Gastroesophageal sphincter (tissue), 4 donors: ENCODE measurements at regions not wholly inside any gene's neighbourhood (a gene's known extent, or its start where the extent isn't known, plus 50 kb on each side); places are given as distances from the start of the nearest gene placed in this dataset.

Experiments
- ATAC-seq: fragments of 150-250 bp; one replicate; pipeline ENCODE4 v1.9.1; 2016; ENCODE audit warnings: mild to moderate bottlenecking, moderate library complexity
- H3K27ac ChIP-seq, 4 donors: fragments of 200-600 bp; sonication (generic) in 3 of 4; 1 replicate in 3 of 4; 2 replicates in 1 of 4; pipeline ENCODE4 v1.5.1; 2016 to 2019
- H3K27me3 ChIP-seq: fragments of 200-600 bp; sonication (generic); one replicate; pipeline ENCODE4 v1.5.1; 2019
- H3K36me3 ChIP-seq, 2 donors: fragments of 200-600 bp; sonication (generic); one replicate each; pipeline ENCODE4 v1.5.1; 2019; ENCODE audit warnings: control low read depth in 1 of 2
- H3K4me1 ChIP-seq, 3 donors: fragments of 200-600 bp; sonication (generic); 1 replicate in 2 of 3; 2 replicates in 1 of 3; pipeline ENCODE4 v1.5.1; 2016 to 2019; ENCODE audit warnings: control low read depth in 2 of 3
- H3K4me3 ChIP-seq, 2 donors: fragments of 200-600 bp; sonication (generic); one replicate each; pipeline ENCODE4 v1.5.1; 2019; ENCODE audit warnings: mild to moderate bottlenecking in 1 of 2, moderate library complexity in 1 of 2
- H3K9me3 ChIP-seq, 3 donors: fragments of 200-600 bp; sonication (generic); one replicate each; pipeline ENCODE4 v1.5.1; 2017 to 2019; ENCODE audit warnings: control low read depth in 2 of 3
- EP300 ChIP-seq: sonication (generic); formaldehyde crosslinking; IDR thresholded peaks from one replicate; pipeline ENCODE4 v1.6.1; 2017; ENCODE audit warnings: antibody characterized with exemption, mild to moderate bottlenecking
- POLR2A ChIP-seq, 2 donors: fragments of 450-650 bp; IDR thresholded peaks; one replicate each; pipeline ENCODE4 v1.6.1; 2017; ENCODE audit warnings: antibody characterized with exemption in 2 of 2, mild to moderate bottlenecking in 2 of 2, moderate library complexity in 1 of 2
- POLR2AphosphoS5 ChIP-seq: sonication (generic); formaldehyde crosslinking; IDR thresholded peaks from one replicate; pipeline ENCODE4 v1.6.1; 2017; ENCODE audit warnings: antibody characterized with exemption
- WGBS, 2 donors: methylation state at CpG; one replicate each; pipeline ENCODE4 v1.1.5; 2018; ENCODE audit warnings: low coverage in 1 of 2; 5-methylcytosine and 5-hydroxymethylcytosine counted together
- TF ChIP-seq, protein P1 (sequence below), 4 experiments: fragments of 200-600 bp in 2 of 4; fragments of 450-650 bp in 2 of 4; sonication (generic) in 1 of 4; IDR thresholded peaks; one replicate each; pipeline ENCODE4 v1.5.1; 2017 to 2019; ENCODE audit warnings: antibody characterized with exemption in 4 of 4, mild to moderate bottlenecking in 2 of 4, moderate library complexity in 2 of 4

DNA sequence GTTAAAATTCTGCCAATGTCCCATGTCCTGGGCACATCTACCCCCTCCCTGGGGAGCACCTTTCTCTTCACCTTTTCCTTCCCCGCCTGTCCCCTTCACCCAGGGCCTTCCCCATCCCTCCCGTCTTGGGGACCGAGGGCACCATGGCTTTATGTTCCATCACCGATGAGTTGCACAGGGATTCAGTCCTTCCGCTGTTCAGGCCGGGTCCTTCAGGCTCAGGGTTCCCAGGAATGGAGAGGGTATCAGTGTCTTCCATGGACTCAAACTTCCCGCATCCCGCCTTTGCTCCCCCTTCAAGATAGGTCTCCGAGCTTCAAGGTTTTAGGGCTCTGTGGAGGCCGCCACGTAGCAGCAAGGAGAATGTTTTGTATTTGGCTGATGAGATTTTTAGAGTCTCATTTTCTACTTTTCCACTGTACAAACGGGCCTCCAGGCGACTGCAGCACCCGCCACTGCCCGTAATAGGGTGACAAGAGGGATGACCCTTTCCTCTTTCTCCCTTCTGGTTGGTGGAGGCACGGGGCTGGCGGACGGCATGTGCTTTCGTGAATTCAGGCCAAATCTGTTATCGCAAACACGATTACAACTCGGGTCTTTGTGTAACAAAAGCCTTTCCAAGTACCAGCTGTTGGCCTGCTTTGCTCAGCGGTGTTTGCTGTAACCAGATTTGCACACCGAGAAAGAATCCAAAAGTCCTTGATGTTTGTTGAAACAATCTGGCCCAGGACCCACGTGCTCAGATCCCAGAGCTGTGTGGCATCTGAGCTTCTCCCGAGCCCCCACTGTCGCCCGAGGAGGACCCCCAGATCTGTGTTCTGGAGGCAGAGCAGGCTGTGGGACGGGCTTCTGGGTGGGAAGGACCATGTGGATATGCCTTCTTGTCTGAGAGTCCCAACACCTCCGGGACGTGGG is 236.3 kb downstream of the SEC14L1 start:
- H3K4me3 ChIP-seq, result peak overlapping the region in 1 of 2 donors; percentile 95
- TF ChIP-seq POLR2AphosphoS5 (peak; percentile 89), EP300 (no peak), POLR2A (IDR thresholded peaks at IDR 0.05) (peak in 1 of 2 donors; percentile 8)
- TF ChIP-seq, protein P1, sequence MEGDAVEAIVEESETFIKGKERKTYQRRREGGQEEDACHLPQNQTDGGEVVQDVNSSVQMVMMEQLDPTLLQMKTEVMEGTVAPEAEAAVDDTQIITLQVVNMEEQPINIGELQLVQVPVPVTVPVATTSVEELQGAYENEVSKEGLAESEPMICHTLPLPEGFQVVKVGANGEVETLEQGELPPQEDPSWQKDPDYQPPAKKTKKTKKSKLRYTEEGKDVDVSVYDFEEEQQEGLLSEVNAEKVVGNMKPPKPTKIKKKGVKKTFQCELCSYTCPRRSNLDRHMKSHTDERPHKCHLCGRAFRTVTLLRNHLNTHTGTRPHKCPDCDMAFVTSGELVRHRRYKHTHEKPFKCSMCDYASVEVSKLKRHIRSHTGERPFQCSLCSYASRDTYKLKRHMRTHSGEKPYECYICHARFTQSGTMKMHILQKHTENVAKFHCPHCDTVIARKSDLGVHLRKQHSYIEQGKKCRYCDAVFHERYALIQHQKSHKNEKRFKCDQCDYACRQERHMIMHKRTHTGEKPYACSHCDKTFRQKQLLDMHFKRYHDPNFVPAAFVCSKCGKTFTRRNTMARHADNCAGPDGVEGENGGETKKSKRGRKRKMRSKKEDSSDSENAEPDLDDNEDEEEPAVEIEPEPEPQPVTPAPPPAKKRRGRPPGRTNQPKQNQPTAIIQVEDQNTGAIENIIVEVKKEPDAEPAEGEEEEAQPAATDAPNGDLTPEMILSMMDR (IDR thresholded peaks at IDR 0.05), result no peak
- H3K9me3 ChIP-seq, result no peaks in the 10 kb centered on the region
- H3K36me3 ChIP-seq, result no peaks in the 10 kb centered on the region
- peaks cover 9 to 89% (median 75%) of the 10 kb centered on the region in 3 donors for H3K4me1 ChIP-seq
- ATAC-seq, result no peak
- H3K27me3 ChIP-seq, result no peaks in the 10 kb centered on the region
- H3K27ac ChIP-seq, result peak overlapping the region; percentile 91 to 99 (median 96)
- WGBS, 2 donors, result 30% methylated on average over 22 of the region's 31 CpGs; no CpG with 5 or more reads in 1 of the 2 donors

DNA sequence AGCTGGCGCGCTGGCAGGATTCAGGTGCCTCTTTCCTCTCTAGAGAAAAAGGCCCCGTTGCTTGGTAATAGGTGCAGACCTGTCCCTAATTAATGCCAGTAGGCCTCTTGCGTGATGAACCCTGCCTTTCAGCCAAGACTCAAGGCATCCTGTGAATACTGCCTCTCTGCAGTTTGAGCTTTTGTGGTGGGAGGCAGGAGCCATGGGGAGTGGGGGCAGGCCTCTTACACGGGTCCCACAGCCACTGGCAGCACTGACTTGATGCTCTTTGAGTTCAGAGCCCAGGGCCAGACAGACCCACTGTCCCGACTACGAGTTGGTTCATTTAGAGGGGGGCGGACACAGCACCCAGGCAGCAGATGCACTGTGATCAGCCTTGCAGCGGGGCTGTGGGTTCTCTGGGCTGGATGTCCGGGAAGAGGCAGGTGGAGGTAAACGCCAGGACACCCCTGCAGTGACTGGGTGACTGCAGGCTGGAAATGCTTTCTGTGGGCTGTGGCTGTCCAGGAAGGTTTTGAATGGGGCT is 237.0 kb downstream of the SEC14L1 start:
- no peak for ATAC-seq
- Histone ChIP-seq H3K27me3 (no peaks in the 10 kb centered on the region), H3K9me3 (no peaks in the 10 kb centered on the region), H3K27ac (peak overlapping the region; percentile 91 to 99 (median 96)), H3K4me1 (peaks cover 11 to 89% (median 76%) of the 10 kb centered on the region in 3 donors), H3K36me3 (no peaks in the 10 kb centered on the region), H3K4me3 (peak overlapping the region in 1 of 2 donors; percentile 2)
- 20% methylated on average over 1 of the region's 11 CpGs for WGBS, 2 donors
- TF ChIP-seq POLR2AphosphoS5, result no peak
- no peak for TF ChIP-seq POLR2A (IDR thresholded peaks at IDR 0.05)
- no peak for TF ChIP-seq EP300
- TF ChIP-seq, protein P1 (IDR thresholded peaks at IDR 0.05), result no peak

DNA sequence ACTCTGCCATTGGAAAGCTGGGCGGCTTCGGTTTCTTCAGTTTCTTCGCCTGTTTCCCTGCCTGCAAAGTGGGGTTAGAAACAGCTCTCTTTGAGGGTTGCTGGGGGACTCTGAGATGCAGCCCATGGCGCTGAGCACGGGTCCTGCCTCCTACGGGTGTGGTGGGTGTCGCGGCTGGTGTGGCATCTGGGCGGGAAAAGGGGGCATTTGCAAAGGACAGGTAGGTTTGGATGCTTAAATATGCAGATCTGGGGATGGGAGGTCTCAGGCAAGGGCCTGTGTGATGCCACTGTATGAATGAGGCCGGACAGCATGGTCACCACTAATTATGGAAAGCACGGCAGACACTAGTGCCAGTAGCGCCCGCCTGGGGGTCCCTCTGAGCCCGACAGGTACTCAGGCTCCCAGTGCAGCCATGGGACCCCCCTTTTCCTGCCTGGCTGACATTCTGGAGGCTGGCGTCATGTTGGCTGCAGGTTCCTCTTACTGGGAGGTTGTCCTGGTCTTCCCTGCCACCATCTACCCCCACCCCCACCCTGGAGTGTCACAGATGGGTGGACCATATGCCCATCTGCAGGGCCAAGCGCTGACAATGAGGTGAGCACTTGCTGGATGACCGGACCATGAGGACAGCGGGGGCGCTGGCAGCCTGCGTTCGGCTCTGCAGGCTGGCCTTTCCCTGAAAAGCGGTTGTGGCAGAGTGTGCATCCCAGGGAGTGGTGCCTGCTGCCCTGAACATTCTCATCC is 237.7 kb downstream of the SEC14L1 start:
- H3K27ac ChIP-seq, result peak overlapping the region in 3 of 4 donors; percentile 91 to 99 (median 96)
- no peak for TF ChIP-seq EP300
- no peaks in the 10 kb centered on the region for H3K36me3 ChIP-seq
- no peaks in the 10 kb centered on the region for H3K9me3 ChIP-seq
- WGBS, 2 donors, result no CpG with 5 or more reads among the region's 22 CpGs
- no peak for ATAC-seq
- H3K4me1 ChIP-seq, result peaks cover 15 to 96% (median 83%) of the 10 kb centered on the region in 3 donors
- no peaks in the 10 kb centered on the region for H3K27me3 ChIP-seq
- no peak overlapping the region for H3K4me3 ChIP-seq

DNA sequence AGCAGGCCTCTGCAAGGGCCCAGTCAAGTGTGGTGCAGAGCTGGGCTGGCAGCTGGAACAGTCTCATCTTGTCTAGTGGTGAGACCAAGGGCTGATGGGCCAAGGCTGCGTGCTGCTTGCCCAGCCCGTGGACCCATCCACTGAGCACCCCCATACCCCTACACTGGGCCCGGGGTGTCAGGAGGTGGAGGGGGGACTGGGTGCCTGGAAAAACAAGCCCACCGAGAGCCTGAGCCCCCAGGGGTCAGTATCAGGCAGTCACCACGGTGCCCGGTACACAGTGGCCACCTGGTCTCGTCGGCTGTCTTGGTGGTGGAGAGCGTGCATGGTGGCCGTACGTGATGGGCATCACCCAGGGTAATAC is 238.3 kb downstream of the SEC14L1 start:
- no CpG with 5 or more reads among the region's 11 CpGs for WGBS, 2 donors
- H3K36me3 ChIP-seq, result no peaks in the 10 kb centered on the region
- H3K4me3 ChIP-seq, result no peak overlapping the region
- no peak for ATAC-seq
- peak overlapping the region in 3 of 4 donors; percentile 91 to 99 (median 96) for H3K27ac ChIP-seq
- TF ChIP-seq EP300, result no peak
- TF ChIP-seq, protein P1 (IDR thresholded peaks at IDR 0.05), result no peak
- no peak for TF ChIP-seq POLR2AphosphoS5
- no peak for TF ChIP-seq POLR2A (IDR thresholded peaks at IDR 0.05)
- no peaks in the 10 kb centered on the region for H3K27me3 ChIP-seq
- peaks cover 20 to 99% (median 89%) of the 10 kb centered on the region in 3 donors for H3K4me1 ChIP-seq
- H3K9me3 ChIP-seq, result no peaks in the 10 kb centered on the region

DNA sequence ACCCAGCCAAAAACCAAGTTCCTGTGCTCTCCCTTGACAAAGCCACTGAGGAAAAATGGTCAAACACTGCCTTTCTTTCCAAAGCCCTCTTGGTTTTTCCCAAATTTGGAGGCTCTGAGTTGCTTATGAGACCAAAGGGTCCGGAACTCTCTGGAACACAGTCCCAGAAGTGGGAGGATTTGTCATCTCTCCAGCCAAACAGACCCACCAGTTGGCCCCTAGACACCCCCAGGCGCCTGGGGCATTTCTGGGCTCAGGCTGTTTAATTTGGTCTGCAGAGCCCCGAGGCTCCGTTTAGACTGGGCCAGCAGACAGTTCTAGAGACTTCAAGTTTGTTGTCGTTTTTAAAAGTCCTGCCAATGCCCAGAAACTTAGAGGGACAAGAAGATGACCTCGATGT is 239.1 kb downstream of the SEC14L1 start:
- H3K4me1 ChIP-seq, result peaks cover 23 to 100% (median 97%) of the 10 kb centered on the region in 3 donors
- H3K36me3 ChIP-seq, result no peaks in the 10 kb centered on the region
- H3K27me3 ChIP-seq, result no peaks in the 10 kb centered on the region
- TF ChIP-seq, protein P1 (IDR thresholded peaks at IDR 0.05), result no peak
- TF ChIP-seq POLR2AphosphoS5, result no peak
- TF ChIP-seq EP300, result no peak
- TF ChIP-seq POLR2A (IDR thresholded peaks at IDR 0.05), result no peak
- H3K4me3 ChIP-seq, result no peak overlapping the region
- 40% methylated on average over 1 of the region's 6 CpGs; no CpG with 5 or more reads in 1 of the 2 donors for WGBS, 2 donors
- peak overlapping the region; percentile 18 to 99 (median 94) for H3K27ac ChIP-seq
- no peak for ATAC-seq
- H3K9me3 ChIP-seq, result no peaks in the 10 kb centered on the region
